Neural progenitor cell (in vitro differentiated cells): ENCODE measurements at regions not wholly inside any gene's neighbourhood (a gene's known extent, or its start where the extent isn't known, plus 50 kb on each side); places are given as distances from the start of the nearest gene placed in this dataset.

Experiments used
- CTCF ChIP-seq: fragments of 200-600 bp; sonication (generic); IDR thresholded peaks from 2 replicates; pipeline ENCODE4 v1.5.1; 2017; ENCODE audit warnings: antibody characterized with exemption, mild to moderate bottlenecking
- EZH2 ChIP-seq: fragments of 200-600 bp; sonication (generic); IDR thresholded peaks from 2 replicates; pipeline ENCODE4 v1.6.1; 2017; ENCODE audit warnings: antibody characterized with exemption, mild to moderate bottlenecking, moderate library complexity
- EZH2phosphoT487 ChIP-seq: fragments of 200-600 bp; sonication (generic); IDR thresholded peaks from 2 replicates; pipeline ENCODE4 v1.6.1; 2017; ENCODE audit warnings: antibody characterized with exemption

GRCh38 chr3:22951910-22952309 lies 251.2 kb upstream of the UBE2E2 start:
- TF ChIP-seq CTCF = no peak
- no peak for TF ChIP-seq EZH2
- TF ChIP-seq EZH2phosphoT487 = no peak
